Nephron (organoid): ENCODE measurements at regions not wholly inside any gene's neighbourhood (a gene's known extent, or its start where the extent isn't known, plus 50 kb on each side); places are given as distances from the start of the nearest gene placed in this dataset.

Source experiments
- H3K27ac Mint-ChIP-seq, 3 experiments: 2 replicates each; pipeline ENCODE4 v1.8.0; 2020; ENCODE audit warnings: mixed read lengths in 3 of 3, mild to moderate bottlenecking in 2 of 3, moderate library complexity in 1 of 3
- H3K27me3 Mint-ChIP-seq: 2 replicates; pipeline ENCODE4 v1.8.0; 2021; ENCODE audit warnings: low read depth, mild to moderate bottlenecking, moderate library complexity, mixed read lengths
- H3K36me3 Mint-ChIP-seq: 2 replicates; pipeline ENCODE4 v1.8.0; 2020; ENCODE audit warnings: low read depth, mixed read lengths
- H3K4me1 Mint-ChIP-seq: 2 replicates; pipeline ENCODE4 v1.8.0; 2020; ENCODE audit warnings: mixed read lengths
- H3K4me3 Mint-ChIP-seq, 3 experiments: 2 replicates each; pipeline ENCODE4 v1.8.0; 2020; ENCODE audit warnings: mild to moderate bottlenecking in 3 of 3, mixed read lengths in 3 of 3, moderate library complexity in 2 of 3
- H3K9me3 Mint-ChIP-seq: 2 replicates; pipeline ENCODE4 v1.8.0; 2020; ENCODE audit warnings: mixed read lengths
- CTCF ChIP-seq, 3 experiments: fragments of 200-600 bp; sonication (generic); IDR thresholded peaks; one replicate each; pipeline ENCODE4 v1.5.0; 2021; ENCODE audit warnings: antibody characterized with exemption in 3 of 3; ENCODE audit not compliant: unreplicated experiment in 3 of 3

- no peaks in the 10 kb centered on the region for H3K4me1 Mint-ChIP-seq
- H3K9me3 Mint-ChIP-seq: no peaks in the 10 kb centered on the region
- no peak for TF ChIP-seq CTCF (IDR thresholded peaks at IDR 0.05; ENCODE audit: unreplicated experiment in 3 of 3)
- H3K27ac Mint-ChIP-seq: no peak overlapping the region
- no peaks in the 10 kb centered on the region for H3K27me3 Mint-ChIP-seq
- no peak overlapping the region for H3K4me3 Mint-ChIP-seq
- no peaks in the 10 kb centered on the region for H3K36me3 Mint-ChIP-seq
Observed at GRCh38 chr3:86481636-86482035, 509.3 kb downstream of the VGLL3 start.

GRCh38 chr3:86481031-86481430 is 509.9 kb downstream of the VGLL3 start:
- Mint-ChIP-seq H3K27ac (no peak overlapping the region), H3K36me3 (no peaks in the 10 kb centered on the region), H3K9me3 (no peaks in the 10 kb centered on the region), H3K4me3 (no peak overlapping the region), H3K4me1 (no peaks in the 10 kb centered on the region), H3K27me3 (no peaks in the 10 kb centered on the region)
- TF ChIP-seq CTCF (IDR thresholded peaks at IDR 0.05; ENCODE audit: unreplicated experiment in 3 of 3): no peak

GRCh38 chr3:86464180-86464579 is 526.8 kb downstream of the VGLL3 start:
- TF ChIP-seq CTCF (IDR thresholded peaks at IDR 0.05; ENCODE audit: unreplicated experiment in 3 of 3): no peak
- Mint-ChIP-seq H3K27ac (no peak overlapping the region), H3K27me3 (no peaks in the 10 kb centered on the region), H3K4me3 (no peak overlapping the region), H3K4me1 (no peaks in the 10 kb centered on the region), H3K9me3 (no peaks in the 10 kb centered on the region), H3K36me3 (no peaks in the 10 kb centered on the region)

- H3K36me3 Mint-ChIP-seq: no peaks in the 10 kb centered on the region
- no peak overlapping the region for H3K4me3 Mint-ChIP-seq
- H3K27ac Mint-ChIP-seq: no peak overlapping the region
- H3K4me1 Mint-ChIP-seq: no peaks in the 10 kb centered on the region
- TF ChIP-seq CTCF (IDR thresholded peaks at IDR 0.05; ENCODE audit: unreplicated experiment in 3 of 3): no peak
- no peaks in the 10 kb centered on the region for H3K9me3 Mint-ChIP-seq
- H3K27me3 Mint-ChIP-seq: no peaks in the 10 kb centered on the region
Observed at GRCh38 chr3:86451749-86452148, 539.2 kb downstream of the VGLL3 start.

- no peaks in the 10 kb centered on the region for H3K9me3 Mint-ChIP-seq
- H3K27ac Mint-ChIP-seq: no peak overlapping the region
- H3K36me3 Mint-ChIP-seq: no peaks in the 10 kb centered on the region
- no peak for TF ChIP-seq CTCF (IDR thresholded peaks at IDR 0.05; ENCODE audit: unreplicated experiment in 3 of 3)
- no peak overlapping the region for H3K4me3 Mint-ChIP-seq
- H3K27me3 Mint-ChIP-seq: no peaks in the 10 kb centered on the region
- no peaks in the 10 kb centered on the region for H3K4me1 Mint-ChIP-seq
Observed at GRCh38 chr3:86438544-86438943, 552.4 kb downstream of the VGLL3 start.

- H3K9me3 Mint-ChIP-seq: peaks cover 6% of the 10 kb centered on the region
- H3K27ac Mint-ChIP-seq: no peak overlapping the region
- H3K4me3 Mint-ChIP-seq: no peak overlapping the region
- no peaks in the 10 kb centered on the region for H3K4me1 Mint-ChIP-seq
- no peaks in the 10 kb centered on the region for H3K36me3 Mint-ChIP-seq
- no peak for TF ChIP-seq CTCF (IDR thresholded peaks at IDR 0.05; ENCODE audit: unreplicated experiment in 3 of 3)
- H3K27me3 Mint-ChIP-seq: no peaks in the 10 kb centered on the region
Observed at GRCh38 chr3:86427343-86427742, 563.6 kb downstream of the VGLL3 start.
